AG10803 (cell line): ENCODE measurements at regions not wholly inside any gene's neighbourhood (a gene's known extent, or its start where the extent isn't known, plus 50 kb on each side); places are given as distances from the start of the nearest gene placed in this dataset.
A peak's percentile ranks its signal among the peaks of the same experiment; 100 is the strongest.

ENCODE experiments used
- DNase-seq: peaks from one replicate; pipeline ENCODE4 v3.0.0; 2010; ENCODE audit warnings: low read depth
- H3K4me3 ChIP-seq: 2 replicates; pipeline ENCODE4 v1.5.1; 2011; ENCODE audit warnings: mild to moderate bottlenecking, low read length, control low read depth
- CTCF ChIP-seq: conservative IDR thresholded peaks from 2 replicates; pipeline ENCODE4 v1.5.1; 2011; ENCODE audit warnings: mild to moderate bottlenecking, low read length, control low read depth, inconsistent platforms

DNA sequence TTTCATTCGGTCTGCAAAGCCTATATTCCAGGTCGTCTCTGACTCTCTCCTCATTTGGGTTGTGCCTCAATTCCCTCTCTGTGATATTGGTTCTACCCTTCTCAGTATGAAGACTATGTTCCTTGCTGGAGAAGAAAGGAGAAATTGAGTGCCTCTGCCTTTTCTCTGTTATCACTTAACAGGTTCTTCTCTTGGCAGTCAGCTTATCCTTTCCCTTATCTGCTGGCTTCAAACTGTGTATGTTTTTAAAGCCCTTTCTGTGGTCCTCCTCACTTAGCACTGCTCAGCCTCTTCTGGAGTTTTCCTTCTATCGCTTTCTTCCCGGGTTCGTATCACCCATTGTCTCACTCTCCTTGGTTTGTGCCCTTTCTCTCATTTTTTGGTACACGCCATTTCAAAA is 65.3 kb upstream of the FSTL1 start:
- no peak for TF ChIP-seq CTCF
- no peak overlapping the region for H3K4me3 ChIP-seq
- no peak for DNase-seq

GRCh38 chr3:120512655-120513054 is 61.9 kb upstream of the FSTL1 start:
- no peak overlapping the region for H3K4me3 ChIP-seq
- no peak for DNase-seq
- no peak for TF ChIP-seq CTCF

DNA sequence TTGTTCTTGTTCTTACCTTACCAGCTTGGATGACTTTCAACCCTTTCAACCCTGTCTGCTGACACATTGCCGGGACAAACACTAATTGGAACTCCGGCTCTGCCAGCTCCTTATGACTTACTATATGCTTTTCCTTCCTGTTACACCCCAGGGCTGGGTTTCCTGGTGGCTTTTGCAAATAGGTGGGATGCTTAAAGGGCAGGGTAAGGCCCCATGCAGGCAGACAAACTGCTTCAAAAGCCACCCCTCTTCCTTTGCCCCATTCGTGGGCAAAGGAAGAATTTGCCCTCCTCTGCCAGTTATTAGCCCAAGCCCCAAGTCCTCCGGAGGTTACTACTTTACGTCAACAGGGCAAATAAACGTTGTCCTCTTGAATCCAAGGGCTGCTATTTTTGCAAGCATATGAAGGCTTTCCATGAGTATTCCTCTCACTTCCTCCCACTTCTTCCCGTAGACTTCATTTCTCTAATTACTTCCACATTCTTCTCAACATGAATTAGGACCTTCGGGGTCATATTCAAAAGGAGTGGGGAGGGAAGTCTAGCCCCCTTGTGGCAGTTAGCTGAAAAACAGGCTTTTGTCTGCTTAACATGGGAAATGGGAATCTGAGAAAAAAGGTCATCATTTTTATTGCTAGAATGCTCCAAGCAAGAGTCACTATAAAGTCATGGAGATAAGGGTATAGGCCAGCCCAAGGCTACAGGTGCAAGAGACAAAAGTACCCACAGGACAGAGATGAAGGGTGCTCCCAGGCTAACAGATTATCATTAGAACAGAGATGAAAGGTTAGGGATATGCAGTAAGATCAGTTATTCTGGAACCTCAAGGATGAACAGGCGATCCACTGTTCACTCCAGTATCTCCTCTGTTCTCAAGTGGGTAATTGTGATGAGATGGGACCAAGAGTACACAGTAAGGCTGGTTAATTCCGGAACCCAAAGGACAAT is 56.3 kb upstream of the FSTL1 start:
- no peak overlapping the region; the same call in 1 of the 2 replicates for H3K4me3 ChIP-seq
- TF ChIP-seq CTCF = peak; percentile 86
- peak; percentile 80 for DNase-seq

GRCh38 chr3:120506076-120506827 is 55.5 kb upstream of the FSTL1 start:
- DNase-seq = peak; percentile 75
- peak; percentile 8; the same call in 1 of the 2 replicates for TF ChIP-seq CTCF
- no peak overlapping the region for H3K4me3 ChIP-seq

- H3K4me3 ChIP-seq = no peak overlapping the region
- no peak for TF ChIP-seq CTCF
- no peak for DNase-seq
Measured at GRCh38 chr3:120503727-120504616, 53.2 kb upstream of the FSTL1 start.

GRCh38 chr3:120502116-120502515 is 51.3 kb upstream of the FSTL1 start:
- H3K4me3 ChIP-seq = no peak overlapping the region
- TF ChIP-seq CTCF = no peak
- DNase-seq = no peak
